ENCODE measurements at regions not wholly inside any gene's neighbourhood (a gene's known extent, or its start where the extent isn't known, plus 50 kb on each side); places are given as distances from the start of the nearest gene placed in this dataset.

- DNase-seq: no peak
Measured at GRCh38 chr4:163892417-163892816, 397.9 kb downstream of the TMA16 start.

GRCh38 chr4:163895378-163896005, 401.0 kb downstream of the TMA16 start:
- DNase-seq: peak in 3 of 5 experiments; percentile 15 to 92 (median 17)

GRCh38 chr4:163901319-163901718, 406.8 kb downstream of the TMA16 start:
- DNase-seq: no peak

GRCh38 chr4:163902417-163902816, 407.9 kb downstream of the TMA16 start:
- no peak for DNase-seq

GRCh38 chr4:163911891-163912290, 417.4 kb downstream of the TMA16 start:
- no peak for DNase-seq

GRCh38 chr4:163913571-163913970, 419.1 kb downstream of the TMA16 start:
- DNase-seq: no peak

GRCh38 chr4:163915896-163916295, 421.4 kb downstream of the TMA16 start:
- no peak for DNase-seq

GRCh38 chr4:163920426-163920825, 425.9 kb downstream of the TMA16 start:
- DNase-seq: no peak

- no peak for DNase-seq
Measured at GRCh38 chr4:163922302-163922701, 427.8 kb downstream of the TMA16 start.

GRCh38 chr4:163923092-163923491, 428.6 kb downstream of the TMA16 start:
- DNase-seq: no peak

GRCh38 chr4:163930086-163930485, 435.6 kb downstream of the TMA16 start:
- DNase-seq: no peak

- no peak for DNase-seq
Measured at GRCh38 chr4:163932504-163932903, 438.0 kb downstream of the TMA16 start.

GRCh38 chr4:163939597-163939996, 445.1 kb downstream of the TMA16 start:
- DNase-seq: no peak

GRCh38 chr4:163941221-163941905, 446.9 kb downstream of the TMA16 start:
- no peak for DNase-seq

- no peak for DNase-seq
Measured at GRCh38 chr4:163948920-163949455, 454.5 kb downstream of the TMA16 start.

GRCh38 chr4:163949976-163950601, 455.6 kb downstream of the TMA16 start:
- peak in 1 of 5 experiments; percentile 2 for DNase-seq

- no peak for DNase-seq
Measured at GRCh38 chr4:163955288-163955687, 460.8 kb downstream of the TMA16 start.

GRCh38 chr4:163958751-163959150, 464.3 kb downstream of the TMA16 start:
- DNase-seq: no peak

GRCh38 chr4:163959932-163960331, 465.4 kb downstream of the TMA16 start:
- peak in 1 of 5 experiments; percentile 36 for DNase-seq

- no peak for DNase-seq
Measured at GRCh38 chr4:163966612-163967011, 472.1 kb downstream of the TMA16 start.

- no peak for DNase-seq
Measured at GRCh38 chr4:163967263-163967662, 472.8 kb downstream of the TMA16 start.

- no peak for DNase-seq
Measured at GRCh38 chr4:163967710-163968109, 473.2 kb downstream of the TMA16 start.

GRCh38 chr4:163969291-163969690, 474.8 kb downstream of the TMA16 start:
- DNase-seq: no peak

- DNase-seq: no peak
Measured at GRCh38 chr4:163976588-163976987, 482.1 kb downstream of the TMA16 start.

Measured in T-helper 2 cell (primary cell).